Stimulated activated CD4-positive, alpha-beta T cell treated with anti-CD3 and anti-CD28 coated beads, Interleukin-4, amount 100 ng/mL, for 4 hours (primary cell): ENCODE measurements at regions not wholly inside any gene's neighbourhood (a gene's known extent, or its start where the extent isn't known, plus 50 kb on each side); places are given as distances from the start of the nearest gene placed in this dataset.

Source experiments
- DNase-seq, 2 experiments: peaks; one replicate each; pipeline ENCODE4 v3.0.0-alpha.2; 2020

DNA sequence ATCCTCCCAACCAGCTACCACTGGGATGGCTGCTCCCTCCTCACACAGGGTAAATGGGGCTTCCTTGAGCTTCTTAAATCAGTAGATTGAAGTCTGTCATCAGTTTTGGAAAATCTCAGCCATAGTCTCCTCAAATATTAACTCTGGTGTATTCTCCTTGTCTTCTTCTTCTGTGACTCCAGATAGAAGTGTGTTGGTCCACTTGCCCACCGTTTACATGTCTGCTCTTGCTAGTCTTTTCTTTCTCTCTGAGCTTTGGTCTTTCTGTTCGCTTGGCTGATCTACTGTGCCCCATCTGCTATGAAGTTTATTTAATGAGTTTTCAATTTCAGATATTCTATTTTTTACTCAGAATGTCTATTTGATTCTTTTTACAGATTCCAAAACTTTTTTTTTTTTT lies 281.7 kb upstream of the HDAC4 start:
- no peak for DNase-seq

DNA sequence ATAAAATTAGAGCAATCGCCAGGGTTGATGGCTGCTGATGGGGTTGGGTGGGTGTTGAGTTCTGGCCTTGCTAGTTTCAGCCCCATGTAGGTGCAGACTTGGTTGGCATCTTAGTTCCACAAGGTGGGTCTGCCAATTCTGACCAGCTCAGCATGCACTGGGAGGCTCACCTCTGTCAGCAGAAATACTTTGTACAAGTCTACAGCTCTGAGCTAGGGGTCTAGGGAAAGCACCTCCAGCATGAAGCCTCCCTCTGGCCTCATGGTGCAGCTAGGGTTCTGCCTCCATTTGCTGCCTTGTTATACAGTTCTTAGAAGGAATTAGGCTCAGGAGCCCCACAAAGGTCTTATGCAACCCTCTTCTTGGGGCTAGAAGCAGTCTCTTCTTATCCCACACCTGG lies 278.9 kb upstream of the HDAC4 start:
- DNase-seq = no peak

DNA sequence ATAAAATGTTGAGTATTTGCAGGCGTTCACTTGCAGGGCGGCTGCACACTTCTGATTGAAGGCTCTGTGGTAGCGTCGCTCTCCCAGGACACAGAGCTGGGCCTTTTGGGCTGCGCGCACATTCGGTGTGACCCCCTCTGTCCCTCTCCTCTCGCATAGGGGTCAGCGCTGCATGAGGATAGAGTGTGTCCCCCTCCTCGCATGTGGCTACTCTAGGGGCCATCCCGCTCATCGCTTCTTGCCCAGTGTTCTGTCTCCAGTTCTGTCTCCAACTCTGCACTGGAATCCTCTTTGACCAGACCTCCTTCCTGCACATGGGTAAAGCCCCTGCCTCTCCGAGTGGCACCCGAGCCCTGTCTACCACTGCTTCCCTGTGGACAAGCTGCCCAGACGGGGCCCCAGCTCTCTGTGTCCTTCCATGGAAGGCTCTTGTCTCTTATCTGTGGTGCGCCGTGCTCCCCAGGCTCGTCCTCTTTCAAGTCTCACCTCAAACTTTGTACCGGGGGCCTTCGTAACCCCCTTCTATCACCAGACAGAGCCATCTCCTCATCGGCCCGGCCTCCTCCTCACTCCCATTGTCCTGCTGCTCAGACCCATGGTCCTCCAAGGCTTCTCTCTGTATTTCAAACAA lies 278.0 kb upstream of the HDAC4 start:
- no peak for DNase-seq

DNA sequence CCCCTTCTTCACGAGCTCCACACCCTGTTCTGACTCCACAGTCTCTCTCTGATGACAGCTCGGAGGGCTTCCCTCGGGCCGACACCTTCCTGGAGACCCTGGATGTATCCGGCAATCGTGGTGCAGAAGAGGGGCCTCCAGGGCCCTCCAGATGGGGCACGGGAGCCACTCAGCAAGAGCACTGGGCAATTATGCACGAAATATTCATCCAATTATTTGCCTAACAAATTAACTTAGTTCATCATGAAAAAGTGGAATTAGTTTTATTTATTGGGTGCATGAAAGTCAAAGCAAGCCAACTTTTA lies 277.3 kb upstream of the HDAC4 start:
- no peak for DNase-seq

DNA sequence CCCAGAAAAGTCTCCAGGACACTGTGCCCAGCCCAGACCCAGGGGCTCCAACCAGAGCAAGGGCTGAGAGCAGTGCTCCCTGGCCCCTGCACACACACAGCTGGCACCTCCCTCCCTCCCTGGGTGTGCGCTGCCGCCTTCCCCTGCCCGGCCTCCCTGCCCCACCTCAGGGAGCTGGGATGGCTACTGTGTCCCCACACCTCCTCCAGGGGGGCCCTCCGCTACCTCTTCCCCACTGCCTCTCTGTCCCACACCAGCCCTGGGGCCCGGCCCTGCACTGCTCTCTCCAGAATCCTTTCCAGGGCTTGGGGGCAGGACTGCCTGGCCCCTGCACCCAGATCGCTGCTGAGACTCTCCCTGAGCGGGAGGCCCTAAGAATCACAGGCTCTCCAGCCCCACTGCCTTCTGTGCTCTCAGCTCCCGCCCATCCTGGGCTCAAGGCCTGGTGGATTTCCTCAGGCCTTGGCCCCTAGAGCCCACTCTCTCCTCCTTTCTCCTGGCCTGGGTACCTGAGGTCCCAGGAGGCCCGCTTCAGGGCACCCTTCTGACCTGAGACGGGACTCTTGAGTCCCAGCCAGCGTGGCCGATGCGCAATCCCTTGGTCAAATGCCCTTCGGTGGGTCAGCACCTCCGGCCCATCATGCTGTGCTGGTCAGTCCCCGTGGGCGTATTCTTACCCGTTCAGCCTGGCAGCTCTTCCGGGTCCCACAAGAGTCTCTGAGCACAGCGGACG lies 276.8 kb upstream of the HDAC4 start:
- no peak for DNase-seq

DNA sequence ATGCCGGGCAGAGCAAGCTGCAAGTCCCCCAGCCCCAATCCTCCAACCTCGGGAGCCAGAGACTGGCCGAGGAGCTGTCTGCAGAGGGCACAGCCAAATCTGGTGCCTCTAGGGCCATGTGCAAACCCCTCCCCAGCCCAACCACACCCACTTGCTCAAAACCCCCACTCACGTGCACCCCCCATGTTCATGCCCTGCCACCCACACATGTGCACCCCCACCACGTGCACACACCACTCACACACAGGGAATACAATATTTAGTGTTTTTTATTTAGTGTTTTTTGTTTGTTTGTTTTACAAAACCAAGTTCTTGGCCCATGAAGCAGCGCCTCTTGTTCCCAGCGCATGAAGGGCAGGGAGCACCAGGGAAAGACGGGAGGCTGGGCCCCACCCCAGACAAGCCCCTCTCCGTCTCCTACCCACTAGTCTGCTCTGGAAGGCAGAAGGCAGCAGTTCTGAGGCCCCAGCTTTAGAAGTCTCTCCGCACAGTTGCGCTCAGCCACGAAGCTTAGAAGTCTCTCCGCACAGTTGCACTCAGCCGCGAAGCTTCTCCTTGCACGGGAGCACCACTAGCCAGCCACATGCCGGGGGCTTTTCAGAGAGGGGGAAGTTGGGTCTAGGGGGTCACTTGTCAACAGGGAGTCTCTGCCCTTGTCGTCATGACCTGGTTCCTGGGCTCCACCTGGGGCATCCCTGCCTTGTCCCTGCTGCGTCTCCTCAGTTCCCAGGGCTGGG lies 276.1 kb upstream of the HDAC4 start:
- DNase-seq = no peak

DNA sequence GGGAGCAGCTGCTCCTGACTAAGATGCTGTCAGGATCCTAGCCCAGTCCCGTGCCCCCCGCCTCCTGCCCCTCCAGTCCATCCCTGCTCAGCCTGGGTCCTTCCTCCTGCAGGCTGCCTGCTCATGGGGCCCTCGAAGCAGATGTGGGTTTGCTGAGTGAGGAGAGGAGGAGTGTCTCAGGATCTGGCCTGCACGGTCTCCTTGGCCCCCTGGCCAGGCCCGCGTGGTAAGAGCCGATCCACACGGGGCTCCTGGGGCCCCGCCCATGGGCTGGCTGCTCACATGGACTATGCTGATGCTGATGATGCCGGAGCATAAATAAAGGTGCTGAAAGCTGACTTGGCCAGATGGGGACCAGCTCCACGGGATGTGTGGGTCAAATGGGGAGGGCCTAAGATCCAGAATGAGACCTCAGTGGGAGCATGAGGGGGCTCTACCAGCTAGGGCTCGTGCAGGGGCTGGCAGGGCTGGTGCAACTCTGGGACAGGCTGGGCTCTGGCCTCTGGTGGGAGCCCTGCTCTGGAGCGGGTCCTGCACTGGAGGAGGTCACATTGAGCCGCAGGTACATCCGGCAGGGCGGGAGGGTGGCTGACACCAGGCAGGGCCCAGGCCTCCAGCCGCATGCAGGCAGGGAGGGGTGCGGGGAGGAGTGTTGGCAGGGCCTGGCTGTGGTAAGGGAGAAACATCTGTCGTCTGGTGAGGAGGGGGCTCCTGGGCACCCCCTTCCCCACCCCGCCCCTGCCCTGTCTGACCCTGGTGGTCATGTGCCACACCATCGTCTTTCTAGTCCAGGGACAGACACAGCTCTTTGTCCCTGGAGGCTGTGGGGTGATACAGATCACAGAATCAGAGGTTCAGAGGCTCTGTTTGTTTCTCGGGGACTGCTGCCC lies 275.3 kb upstream of the HDAC4 start:
- no peak for DNase-seq

DNA sequence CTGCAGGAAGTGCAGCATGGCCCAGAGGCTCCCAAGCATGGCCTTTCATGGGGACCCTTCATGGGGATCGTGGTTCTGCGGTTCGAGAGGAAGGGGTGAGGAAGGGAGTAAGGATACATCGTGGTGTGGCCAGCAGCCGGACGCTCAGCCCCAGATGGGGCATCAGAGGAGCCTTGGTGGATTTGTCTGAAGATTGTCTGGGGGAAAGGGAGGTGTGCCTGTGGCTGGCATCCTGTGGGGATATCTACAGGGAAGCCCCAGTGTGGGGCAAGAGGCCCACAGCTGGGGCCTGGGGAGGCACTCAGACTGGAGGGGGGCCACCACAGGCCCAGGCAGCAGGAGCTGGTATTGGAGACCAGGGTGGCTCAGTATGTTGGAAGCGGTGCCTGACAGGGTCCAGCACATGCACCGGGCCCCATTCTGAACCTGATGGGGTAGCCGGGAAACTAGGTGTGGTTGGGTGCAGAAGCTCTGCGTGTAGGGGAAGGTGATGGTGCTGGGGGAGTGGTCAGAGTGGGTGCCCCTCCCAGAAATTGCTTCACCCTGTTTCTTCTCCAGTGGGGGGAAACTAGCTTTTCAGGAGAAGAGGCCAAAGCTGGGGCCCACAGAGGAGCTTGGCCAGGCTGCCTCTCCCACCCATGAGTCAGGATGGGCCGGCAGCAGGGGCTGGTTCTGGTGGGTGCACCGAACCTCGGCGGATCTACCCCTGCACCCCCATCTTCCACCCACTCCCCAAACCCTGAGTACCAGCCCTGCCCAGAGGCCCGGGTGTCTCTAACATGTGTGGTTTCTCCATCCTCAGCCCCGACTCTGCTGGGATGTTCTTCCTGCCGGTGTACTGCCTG lies 274.4 kb upstream of the HDAC4 start:
- no peak for DNase-seq

DNA sequence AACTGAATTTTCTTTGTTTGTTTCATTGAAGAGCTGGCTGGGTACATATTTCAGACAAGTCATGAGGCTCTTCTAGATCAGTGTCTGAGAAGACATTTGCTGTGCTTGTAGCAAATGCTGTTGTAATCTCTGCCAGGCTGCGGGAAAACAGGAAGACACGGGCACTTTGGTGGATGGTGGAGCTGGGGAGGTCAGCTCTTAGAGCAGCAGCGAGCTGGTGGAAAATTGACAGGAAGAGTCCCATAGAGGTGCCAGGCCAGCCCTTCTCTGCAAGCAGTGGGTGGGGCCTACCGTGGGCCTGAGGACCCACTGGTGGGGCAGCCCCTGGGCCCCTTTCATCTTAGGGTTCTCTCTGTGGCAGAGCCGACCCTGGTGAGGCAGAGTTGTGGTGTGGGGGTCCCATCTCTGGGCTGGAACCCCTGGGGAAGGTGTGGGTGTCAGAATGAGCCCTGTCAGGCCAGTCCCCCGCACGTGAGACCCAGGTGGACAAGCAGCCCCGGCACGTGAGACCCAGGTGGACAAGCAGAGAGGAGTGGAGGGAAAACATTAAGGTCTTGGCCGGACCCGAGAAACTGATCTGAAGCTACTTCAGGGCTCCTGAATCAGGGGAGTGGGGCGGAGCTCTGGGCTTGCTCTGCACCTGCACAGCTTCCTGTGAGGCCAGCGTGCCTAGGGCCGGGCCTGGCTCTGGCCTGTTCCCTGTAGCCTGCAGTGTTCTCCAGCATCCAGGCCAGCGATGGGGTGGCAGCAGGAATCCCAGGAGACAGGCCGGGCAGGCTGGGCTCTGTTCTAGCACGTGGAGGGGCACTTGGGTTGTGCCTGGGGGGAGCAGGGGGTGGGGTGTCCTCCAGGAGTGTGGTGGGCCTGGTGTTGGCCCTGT lies 273.5 kb upstream of the HDAC4 start:
- no peak for DNase-seq

DNA sequence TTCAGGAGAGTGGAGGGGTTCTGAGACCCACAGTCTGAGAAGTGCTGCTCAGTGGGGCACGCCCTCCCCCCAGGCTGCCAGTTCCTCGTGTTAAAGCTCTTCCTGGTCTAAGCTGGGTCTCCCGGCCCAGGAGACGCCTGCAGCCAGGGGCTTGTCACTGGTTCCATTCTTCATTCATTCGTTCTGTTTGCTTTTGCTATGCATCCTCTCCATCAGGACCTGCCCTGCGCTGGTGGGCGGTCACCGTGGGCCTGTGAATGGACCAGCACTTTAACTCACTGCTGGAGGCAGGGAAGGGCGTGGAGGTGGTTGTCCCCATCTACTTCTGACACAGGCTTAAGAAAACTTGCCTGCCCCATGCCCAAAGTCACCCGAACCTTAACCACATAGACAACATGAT lies 272.8 kb upstream of the HDAC4 start:
- no peak for DNase-seq

DNA sequence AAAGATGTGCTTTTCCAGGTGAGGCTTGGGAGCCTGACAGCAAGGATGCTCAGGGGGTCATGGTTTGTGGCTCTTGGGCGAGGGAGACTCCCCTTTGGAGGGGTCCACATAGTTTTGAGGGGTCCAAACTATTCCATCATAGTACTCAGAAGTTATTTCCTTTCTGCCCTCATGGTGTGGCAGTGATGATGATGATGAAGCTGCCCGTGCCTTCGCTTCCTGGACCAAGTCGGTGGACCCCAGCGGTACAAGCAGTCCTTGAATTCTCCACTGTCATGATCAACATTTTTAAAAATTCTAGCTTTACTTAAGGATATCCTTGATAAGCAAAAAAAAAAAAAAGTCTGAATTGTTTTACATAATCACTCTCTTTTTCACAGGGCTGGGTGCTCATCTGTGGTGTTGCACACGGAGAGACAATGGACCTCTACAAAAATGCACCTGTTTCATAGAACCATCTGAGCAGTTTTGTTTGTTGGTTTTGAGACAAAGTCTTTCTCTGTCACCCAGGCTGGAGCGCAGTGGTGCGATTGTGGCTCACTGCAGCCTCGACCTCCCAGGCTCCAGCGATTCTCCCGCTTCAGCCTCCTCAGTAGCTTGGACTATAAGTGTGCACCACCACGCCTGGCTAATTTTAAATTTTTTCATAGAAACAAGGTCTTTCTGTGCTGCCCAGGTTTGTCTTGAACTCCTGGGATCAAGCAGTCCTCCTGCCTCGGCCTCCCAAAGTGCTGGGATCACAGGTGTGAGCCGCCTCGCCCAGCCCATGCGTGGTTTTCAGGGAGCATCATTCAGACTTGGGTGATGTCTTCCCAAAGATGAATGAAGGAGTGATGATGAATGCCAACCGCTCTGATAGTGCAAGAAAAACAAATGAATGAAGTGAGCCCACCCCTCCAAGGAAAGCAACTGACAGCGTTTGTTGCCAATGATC lies 271.4 kb upstream of the HDAC4 start:
- no peak for DNase-seq

DNA sequence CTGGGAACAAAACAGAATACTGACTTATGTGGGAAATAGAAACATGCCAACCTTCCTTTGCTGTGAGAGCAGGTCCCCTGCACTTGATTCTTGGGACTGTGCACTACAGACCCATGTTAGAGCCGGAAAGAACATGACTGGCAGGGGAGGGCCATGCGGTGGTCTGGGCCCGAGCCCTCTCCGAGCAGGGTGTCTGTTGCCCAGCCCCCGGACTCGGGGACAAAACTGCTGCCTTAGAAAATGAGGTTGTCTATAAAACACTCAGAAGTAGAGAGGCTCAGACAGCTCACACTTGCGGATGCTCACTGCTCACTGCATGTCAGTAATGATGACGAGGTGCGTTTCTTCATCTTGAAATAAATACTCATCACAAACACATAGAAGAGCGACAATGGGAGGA lies 270.7 kb upstream of the HDAC4 start:
- DNase-seq = no peak

DNA sequence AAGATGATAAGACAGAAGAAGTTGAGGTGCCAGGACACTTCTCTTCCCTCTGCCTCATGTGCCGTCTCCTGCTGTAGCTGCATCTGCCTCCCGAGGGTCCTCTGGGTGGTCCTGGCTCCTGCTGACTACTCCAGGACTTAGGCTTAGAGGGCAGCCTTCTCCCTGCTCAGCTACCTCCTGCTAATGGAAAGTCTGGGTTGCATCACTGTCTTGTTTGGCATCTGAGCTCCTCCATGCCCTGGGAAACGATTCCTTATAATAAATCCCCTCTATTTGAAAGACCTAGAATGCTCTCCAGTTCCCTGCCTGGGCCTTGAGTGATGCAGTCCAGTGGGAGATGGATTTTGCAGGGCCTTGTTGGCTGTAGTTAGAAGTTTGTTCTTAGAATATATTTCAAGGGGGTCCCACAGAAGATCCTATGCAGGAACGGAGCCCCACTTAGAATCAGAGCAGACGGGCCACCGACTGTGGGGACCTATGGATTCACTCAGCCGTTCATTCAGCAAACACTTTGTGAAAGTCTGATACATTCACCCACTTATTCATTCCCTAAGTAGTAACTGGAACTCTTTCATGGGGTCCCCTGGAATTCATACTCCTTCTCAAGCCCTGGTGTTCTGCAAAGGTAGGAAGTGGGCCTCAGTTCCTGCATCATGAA lies 269.8 kb upstream of the HDAC4 start:
- DNase-seq = no peak

DNA sequence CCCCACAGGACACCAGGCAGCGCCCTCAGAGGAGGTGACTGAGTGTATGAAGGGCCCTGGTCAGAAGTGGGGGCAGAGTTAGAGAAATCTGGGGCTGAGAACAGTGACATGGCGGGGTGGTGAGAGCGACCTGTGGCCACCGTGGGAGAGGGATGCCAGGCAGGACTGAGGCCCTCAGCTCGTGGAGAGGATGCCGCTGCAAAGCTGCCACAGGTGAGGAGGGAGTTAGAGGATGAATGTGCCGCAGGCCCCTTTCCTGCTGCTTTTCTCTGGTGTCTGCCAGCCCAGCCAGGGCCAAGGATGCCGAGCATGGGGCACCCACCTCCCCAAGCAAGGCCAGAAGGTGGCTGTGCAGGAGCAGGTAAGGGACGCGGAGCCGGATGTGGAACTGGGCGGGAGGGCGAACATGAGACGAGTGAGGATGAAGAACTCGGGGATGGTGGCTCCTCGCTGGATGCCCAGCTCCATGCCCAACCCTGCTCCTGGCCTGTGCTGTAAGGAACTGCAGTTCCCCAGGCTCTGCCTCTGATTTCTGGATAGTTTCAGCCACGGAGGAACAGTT lies 269.2 kb upstream of the HDAC4 start:
- DNase-seq = no peak

DNA sequence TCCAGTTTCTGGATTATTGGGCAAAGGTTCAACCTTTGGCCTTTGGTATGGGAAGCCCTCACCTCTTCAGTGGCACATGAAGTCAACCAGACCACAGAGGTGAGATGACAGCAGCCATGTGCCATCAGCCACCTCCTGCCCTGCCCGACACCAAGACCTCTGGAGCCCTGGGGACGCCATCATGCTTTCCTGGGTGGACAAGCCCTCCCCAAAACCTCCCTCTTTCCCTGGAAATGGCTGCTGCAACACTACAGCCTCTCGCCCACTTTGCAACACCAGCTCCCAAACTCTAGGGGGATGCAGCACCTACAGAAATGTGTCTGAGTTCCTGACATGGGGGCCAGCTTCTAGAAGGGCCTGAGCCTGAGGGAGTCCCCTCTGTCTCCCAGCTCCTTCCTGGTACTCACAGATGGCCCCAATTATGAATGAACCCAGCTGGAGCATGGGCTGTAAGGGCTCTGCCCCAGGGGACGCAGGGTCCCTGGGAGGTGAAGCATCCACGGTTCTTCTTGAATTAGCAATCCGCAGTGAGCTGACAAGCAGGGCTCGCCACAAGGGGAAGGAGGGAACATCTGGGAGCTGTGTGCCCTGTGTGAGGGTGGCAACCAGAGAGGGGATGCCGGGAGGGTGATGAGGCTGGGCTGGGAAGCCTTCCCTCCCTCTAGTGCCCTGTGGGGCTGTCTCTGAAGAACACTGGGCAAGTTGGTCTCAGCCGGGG lies 268.5 kb upstream of the HDAC4 start:
- DNase-seq = no peak

DNA sequence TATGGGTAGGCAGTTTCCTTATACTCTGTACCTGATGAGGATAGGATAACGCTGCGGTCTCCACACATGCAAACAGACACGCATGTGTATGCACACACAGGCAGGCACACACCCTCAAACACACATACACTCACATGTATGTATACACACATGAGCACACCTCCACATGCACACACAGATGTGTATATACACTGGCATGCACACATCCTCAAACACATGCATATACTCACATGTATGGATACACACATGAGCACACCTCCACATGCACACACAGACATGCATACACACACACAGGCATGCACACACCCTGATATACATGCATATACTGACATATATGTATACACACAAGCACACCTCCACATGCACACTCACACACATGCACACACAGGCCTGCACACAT lies 267.8 kb upstream of the HDAC4 start:
- DNase-seq = no peak

DNA sequence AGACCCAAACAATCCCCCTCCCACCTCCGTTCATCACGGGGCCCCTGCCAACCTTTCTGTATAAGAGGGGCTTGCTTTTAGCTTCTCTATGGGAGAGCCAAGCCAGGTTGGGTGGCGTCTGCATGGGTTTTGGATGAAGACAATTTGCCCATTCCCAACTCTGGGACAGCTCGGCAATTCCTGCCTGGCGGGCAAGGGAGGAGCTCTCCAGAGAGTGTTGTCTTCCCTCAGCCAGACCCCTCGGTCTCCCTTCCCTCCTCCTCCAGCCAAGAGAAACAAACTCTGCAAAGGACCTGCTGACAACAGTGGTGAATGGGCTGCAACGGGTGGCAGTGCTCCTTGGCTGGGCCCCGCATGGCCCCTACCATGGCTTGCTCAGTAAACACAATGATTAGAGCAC lies 267.2 kb upstream of the HDAC4 start:
- DNase-seq = no peak

DNA sequence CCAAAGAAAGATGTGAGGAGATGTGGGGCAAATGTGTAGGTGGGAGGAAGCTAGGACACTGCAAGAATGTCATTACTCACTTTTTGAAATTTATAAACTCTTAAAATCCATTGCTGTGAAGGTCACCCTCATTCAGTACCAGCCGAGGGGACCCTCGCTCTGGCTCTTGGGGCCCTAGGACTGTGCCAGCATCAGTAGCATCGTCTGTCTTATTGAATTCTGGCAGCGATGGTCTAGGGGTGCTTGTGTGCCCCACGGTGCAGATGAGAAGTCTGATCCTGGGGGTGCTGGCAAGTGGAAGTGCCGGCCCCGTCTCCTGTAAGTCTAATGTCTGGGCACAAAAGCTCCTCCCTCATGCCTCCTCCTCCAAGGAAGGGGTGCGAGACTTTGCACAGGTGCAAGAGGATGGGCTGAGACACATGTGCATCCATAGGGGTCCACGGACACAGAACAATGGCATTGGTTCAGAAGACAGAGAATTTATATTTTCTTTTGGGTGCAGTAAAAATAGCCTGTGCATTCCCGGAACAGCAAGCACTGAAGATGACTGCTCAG lies 266.7 kb upstream of the HDAC4 start:
- no peak for DNase-seq
